SJCRH30 (cell line): ENCODE measurements at regions not wholly inside any gene's neighbourhood (a gene's known extent, or its start where the extent isn't known, plus 50 kb on each side); places are given as distances from the start of the nearest gene placed in this dataset.
A peak's percentile ranks its signal among the peaks of the same experiment; 100 is the strongest.

Experiments
- DNase-seq, 2 experiments: peaks; one replicate each; pipeline ENCODE4 v3.0.0-alpha.2; 2015 to 2020
- H3K27ac ChIP-seq: fragments of 250-450 bp; sonication (Bioruptor Pico); 2 replicates; pipeline ENCODE4 v1.5.1; 2020; ENCODE audit warnings: mild to moderate bottlenecking, moderate library complexity
- H3K27me3 ChIP-seq: fragments of 250-450 bp; sonication (Bioruptor Pico); 2 replicates; pipeline ENCODE4 v1.5.1; 2020; ENCODE audit warnings: mild to moderate bottlenecking, moderate library complexity
- H3K36me3 ChIP-seq: fragments of 250-450 bp; sonication (Bioruptor Pico); 2 replicates; pipeline ENCODE4 v1.5.1; 2020; ENCODE audit warnings: mild to moderate bottlenecking, moderate library complexity
- H3K4me1 ChIP-seq: fragments of 250-450 bp; sonication (Bioruptor Pico); 2 replicates; pipeline ENCODE4 v1.5.1; 2020; ENCODE audit warnings: mild to moderate bottlenecking, moderate library complexity
- H3K4me3 ChIP-seq: fragments of 250-450 bp; sonication (Bioruptor Pico); 2 replicates; pipeline ENCODE4 v1.5.1; 2020; ENCODE audit warnings: mild to moderate bottlenecking, moderate library complexity
- H3K9me3 ChIP-seq: fragments of 250-450 bp; sonication (Bioruptor Pico); replicated peaks from 2 replicates; pipeline ENCODE4 v1.5.1; 2020; ENCODE audit warnings: mild to moderate bottlenecking, moderate library complexity

- DNase-seq = peak in 1 of 2 experiments; percentile 1
- Histone ChIP-seq H3K36me3 (no peaks in the 10 kb centered on the region), H3K9me3 (no peaks in the 10 kb centered on the region), H3K4me3 (no peak overlapping the region), H3K27me3 (no peaks in the 10 kb centered on the region), H3K4me1 (no peaks in the 10 kb centered on the region), H3K27ac (no peak overlapping the region)
Measured at GRCh38 chr12:63206909-63207308, 55.9 kb upstream of the AVPR1A start.

- no peaks in the 10 kb centered on the region for H3K9me3 ChIP-seq
- H3K4me1 ChIP-seq = no peaks in the 10 kb centered on the region
- no peak overlapping the region for H3K4me3 ChIP-seq
- H3K36me3 ChIP-seq = no peaks in the 10 kb centered on the region
- H3K27ac ChIP-seq = no peak overlapping the region
- H3K27me3 ChIP-seq = no peaks in the 10 kb centered on the region
- no peak for DNase-seq
Measured at GRCh38 chr12:63206494-63206893, 55.5 kb upstream of the AVPR1A start.
